ENCODE measurements at regions not wholly inside any gene's neighbourhood (a gene's known extent, or its start where the extent isn't known, plus 50 kb on each side); places are given as distances from the start of the nearest gene placed in this dataset.
A peak's percentile ranks its signal among the peaks of the same experiment; 100 is the strongest.

- Histone ChIP-seq H3K27me3 (ENCODE audit: control insufficient read depth in 1 of 2, insufficient read depth in 2 of 2, low read length in 2 of 2) (no peaks in the 10 kb centered on the region), H4K20me1 (ENCODE audit: insufficient read depth, low read length) (no peaks in the 10 kb centered on the region), H3K9me3 (ENCODE audit: low read length) (peaks cover 19% of the 10 kb centered on the region), H3K27ac (ENCODE audit: extremely low read length, insufficient read depth, low read length) (no peak overlapping the region), H3K4me1 (ENCODE audit: insufficient read depth, low read length) (peaks cover 36% of the 10 kb centered on the region), H3K4me2 (ENCODE audit: low read depth, low read length) (no peak overlapping the region), H3K9ac (ENCODE audit: insufficient read depth, low read depth, low read length) (no peak overlapping the region), H3K79me2 (ENCODE audit: insufficient read depth, low read length) (no peaks in the 10 kb centered on the region), H2AFZ (ENCODE audit: low read length) (no peak overlapping the region), H3K36me3 (replicated peaks in 1 of 2; ENCODE audit: control insufficient read depth in 1 of 2, insufficient read depth in 2 of 2, low read length in 2 of 2) (no peaks in the 10 kb centered on the region), H3K4me3 (replicated peaks in 1 of 3; ENCODE audit: insufficient read depth in 1 of 3, low read depth in 2 of 3, low read length in 3 of 3) (no peak overlapping the region)
- BruUV-seq (replicated peaks), result no TSS peak
- intact Hi-C loops (cut with micrococcal nuclease; ENCODE audit: unreplicated experiment) (no loop called here), in situ Hi-C loops (cut with HindIII; ENCODE audit: extremely low pct_ligation_motif_present, low pct_unique_long_range_greater_than_20kb) (no loop called here)
- FAIRE-seq (no peak), ATAC-seq (no peak), DNase-seq (ENCODE audit: low spot score) (no peak)
- 94% methylated on average over 2 of the region's 2 CpGs for WGBS (ENCODE audit: low lambda C conversion rate)
- TF ChIP-seq SETDB1 (CRISPR knock-in tag; IDR thresholded peaks at IDR 0.05; ENCODE audit: borderline replicate concordance), result no peak
- TF ChIP-seq ZNF792 (CRISPR knock-in tag; IDR thresholded peaks at IDR 0.05), result no peak
- no peak for TF ChIP-seq NRL (CRISPR knock-in tag; IDR thresholded peaks at IDR 0.05; ENCODE audit: borderline replicate concordance)
- TF ChIP-seq ZNF326 (CRISPR knock-in tag; IDR thresholded peaks at IDR 0.05; ENCODE audit: borderline replicate concordance), result no peak
- no peak for TF ChIP-seq SOX13 (IDR thresholded peaks at IDR 0.05)
- TF ChIP-seq SOX13 (CRISPR knock-in tag; conservative IDR thresholded peaks at IDR 0.05 in 1 of 2, IDR thresholded peaks at IDR 0.05 in 1 of 2), result 0 out of 4 replicates have a peak, but pooled peaks of 1 of the 2 experiments have one; percentile 21
- TF ChIP-seq EP300 (IDR thresholded peaks at IDR 0.05; ENCODE audit: low read depth in 2 of 2, low read length in 2 of 2), result 0 out of 4 replicates have a peak, but pooled peaks of 1 of the 2 experiments have one; percentile 5
- no peak for TF ChIP-seq EP300 (CRISPR knock-in tag; IDR thresholded peaks at IDR 0.05; ENCODE audit: borderline replicate concordance)
- TF ChIP-seq ATF1 (CRISPR knock-in tag; IDR thresholded peaks at IDR 0.05), result peak; percentile 29; the same call in 1 of the 2 replicates
- TF ChIP-seq MIXL1 (CRISPR knock-in tag; IDR thresholded peaks at IDR 0.05), result 0 out of 2 replicates have a peak, but pooled peaks have one; percentile 30
- 0 out of 2 replicates have a peak, but pooled peaks have one; percentile 34 for TF ChIP-seq ARID5B (CRISPR knock-in tag; IDR thresholded peaks at IDR 0.05)
- peak; percentile 51; the same call in 1 of the 2 replicates for TF ChIP-seq SOX5 (CRISPR knock-in tag; IDR thresholded peaks at IDR 0.05; ENCODE audit: borderline replicate concordance)
- TF ChIP-seq HOMEZ (CRISPR knock-in tag; IDR thresholded peaks at IDR 0.05; ENCODE audit: low read depth), result peak; percentile 33; the same call in 1 of the 2 replicates
- TF ChIP-seq ADNP (CRISPR knock-in tag; IDR thresholded peaks at IDR 0.05), result no peak
- TF ChIP-seq ELF3 (CRISPR knock-in tag; IDR thresholded peaks at IDR 0.05), result 0 out of 2 replicates have a peak, but pooled peaks have one; percentile 42
- TF ChIP-seq HNF4A (CRISPR knock-in tag; IDR thresholded peaks at IDR 0.05), result peak; percentile 49
- CTCF ChIA-PET (ENCODE audit: low intra/inter-chr PET ratio, low total read pairs), result no interaction called here
- POLR2A ChIA-PET, result no interaction called here
Observed at GRCh38 chr6:132005178-132005577, 54.0 kb upstream of the CCN2 start.

All from HepG2 (cell line).